ENCODE measurements at regions not wholly inside any gene's neighbourhood (a gene's known extent, or its start where the extent isn't known, plus 50 kb on each side); places are given as distances from the start of the nearest gene placed in this dataset.

- TF ChIP-seq CTCF (conservative IDR thresholded peaks at IDR 0.05; ENCODE audit: low read depth, low read length), result no peak
- H3K4me3 ChIP-seq (ENCODE audit: low read depth, low read length), result no peak overlapping the region
- peak; percentile 96 for DNase-seq (ENCODE audit: low read depth)
These were observed 50.2 kb upstream of the CTAGE1 start for GRCh38 chr18:22467760-22468553.

GRCh38 chr18:22468554-22468891 is 50.8 kb upstream of the CTAGE1 start:
- TF ChIP-seq CTCF (conservative IDR thresholded peaks at IDR 0.05; ENCODE audit: low read depth, low read length), result no peak
- no peak for DNase-seq (ENCODE audit: low read depth)
- H3K4me3 ChIP-seq (ENCODE audit: low read depth, low read length), result no peak overlapping the region

DNA sequence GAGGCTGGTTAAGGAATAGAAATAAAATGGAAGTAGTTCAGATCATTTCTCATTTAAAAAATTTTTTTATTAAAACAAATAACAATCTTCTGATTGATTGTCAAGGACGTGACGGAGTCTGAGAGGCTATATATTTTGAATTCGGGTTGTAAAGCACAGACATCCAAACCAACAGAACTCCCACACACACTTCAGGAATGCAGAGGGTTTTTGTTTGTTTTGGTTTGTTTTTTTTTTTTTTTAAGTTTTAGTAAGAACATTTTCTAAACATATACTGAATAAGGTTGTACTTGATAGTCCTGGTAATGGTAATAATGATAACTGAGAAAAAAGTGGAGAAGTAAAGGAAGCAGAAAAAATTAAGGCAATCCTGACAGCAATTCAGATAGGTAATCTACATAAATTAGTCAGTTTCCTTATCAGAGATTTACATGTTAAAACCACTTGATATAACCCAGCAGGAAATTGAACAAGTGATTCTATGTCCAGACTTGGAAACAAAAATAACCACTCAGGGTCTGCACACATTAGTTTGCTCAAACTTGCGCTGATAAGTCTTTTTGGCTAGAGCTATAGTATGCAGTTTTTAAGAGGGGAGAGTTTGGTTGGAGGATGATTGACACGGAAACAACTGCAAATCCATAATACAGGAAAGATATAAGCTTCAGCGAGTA is 51.5 kb upstream of the CTAGE1 start:
- H3K4me3 ChIP-seq (ENCODE audit: low read depth, low read length), result no peak overlapping the region
- TF ChIP-seq CTCF (conservative IDR thresholded peaks at IDR 0.05; ENCODE audit: low read depth, low read length), result no peak
- peak; percentile 57 for DNase-seq (ENCODE audit: low read depth)

- H3K4me3 ChIP-seq (ENCODE audit: low read depth, low read length), result no peak overlapping the region
- no peak for TF ChIP-seq CTCF (conservative IDR thresholded peaks at IDR 0.05; ENCODE audit: low read depth, low read length)
- DNase-seq (ENCODE audit: low read depth), result peak; percentile 52
These were observed 52.2 kb upstream of the CTAGE1 start for GRCh38 chr18:22469926-22470247.

DNA sequence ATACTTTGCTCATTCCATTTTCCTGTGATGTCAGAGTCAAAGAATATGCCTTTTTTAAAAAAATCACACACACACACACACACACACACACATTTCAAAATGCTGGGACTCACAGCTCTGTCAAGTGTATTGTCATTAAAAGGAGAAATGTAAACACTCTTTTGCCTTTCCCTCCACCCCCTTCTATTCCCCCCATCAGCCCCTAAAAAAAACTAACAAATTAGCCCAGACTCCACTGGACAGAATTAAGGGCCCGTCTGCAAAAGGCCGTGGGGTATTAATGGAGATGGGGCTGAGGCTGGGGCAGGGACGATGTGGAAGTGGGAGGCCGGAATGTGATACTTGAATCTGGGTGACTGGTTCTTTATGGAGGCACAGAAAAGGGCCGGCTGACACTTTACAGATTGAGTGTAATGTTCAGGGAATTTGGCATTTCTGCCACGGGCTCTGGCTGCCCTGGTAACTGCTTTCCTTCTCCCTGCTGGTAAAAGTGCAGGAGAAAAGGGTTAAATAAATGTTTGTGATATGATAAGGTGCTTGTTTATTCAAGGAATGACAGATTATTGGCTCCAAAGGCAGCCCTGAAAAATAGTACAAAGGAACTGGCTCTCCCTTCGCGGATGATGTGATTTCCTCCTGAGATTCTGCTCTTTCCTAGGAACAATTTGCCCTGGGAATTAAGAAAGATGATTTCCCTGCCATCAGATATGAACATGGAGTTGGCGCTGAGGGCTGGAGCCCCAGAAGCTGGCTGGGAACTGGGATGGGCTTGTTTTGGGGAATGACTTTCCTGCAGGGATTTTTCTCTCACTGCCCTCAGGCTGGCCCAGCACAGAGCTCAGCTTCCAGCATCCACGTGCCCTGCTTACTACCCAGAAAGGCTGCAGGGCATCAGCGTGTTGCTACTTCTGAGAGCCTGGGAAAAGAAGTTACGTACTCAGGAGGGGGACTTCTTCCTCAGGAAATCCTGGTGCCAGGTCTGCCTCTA is 52.8 kb upstream of the CTAGE1 start:
- no peak overlapping the region for H3K4me3 ChIP-seq (ENCODE audit: low read depth, low read length)
- no peak for DNase-seq (ENCODE audit: low read depth)
- no peak for TF ChIP-seq CTCF (conservative IDR thresholded peaks at IDR 0.05; ENCODE audit: low read depth, low read length)

GRCh38 chr18:22471546-22472131 is 53.9 kb upstream of the CTAGE1 start:
- no peak overlapping the region for H3K4me3 ChIP-seq (ENCODE audit: low read depth, low read length)
- DNase-seq (ENCODE audit: low read depth), result peak; percentile 83
- no peak for TF ChIP-seq CTCF (conservative IDR thresholded peaks at IDR 0.05; ENCODE audit: low read depth, low read length)
